ENCODE measurements at regions not wholly inside any gene's neighbourhood (a gene's known extent, or its start where the extent isn't known, plus 50 kb on each side); places are given as distances from the start of the nearest gene placed in this dataset.
A peak's percentile ranks its signal among the peaks of the same experiment; 100 is the strongest.

- Histone ChIP-seq H3K9me3 (no peaks in the 10 kb centered on the region), H3K27me3 (peaks cover 0 to 3% (median 0%) of the 10 kb centered on the region in 9 donors), H3K4me3 (no peak overlapping the region), H3K27ac (no peak overlapping the region), H3K4me1 (no peaks in the 10 kb centered on the region), H3K36me3 (no peaks in the 10 kb centered on the region)
- no peak for TF ChIP-seq POLR2A (IDR thresholded peaks at IDR 0.05)
- TF ChIP-seq CTCF (IDR thresholded peaks at IDR 0.05): no peak
- intact Hi-C loops (cut with DNase I): no loop called here
- ATAC-seq (no peak), DNase-seq (no peak)
- WGBS, 4 donors: 47 to 95% (median 91%) methylated on average over 1 of the region's 1 CpG
Measured at GRCh38 chr10:63013755-63014154, 119.4 kb upstream of the NRBF2 start.

DNA sequence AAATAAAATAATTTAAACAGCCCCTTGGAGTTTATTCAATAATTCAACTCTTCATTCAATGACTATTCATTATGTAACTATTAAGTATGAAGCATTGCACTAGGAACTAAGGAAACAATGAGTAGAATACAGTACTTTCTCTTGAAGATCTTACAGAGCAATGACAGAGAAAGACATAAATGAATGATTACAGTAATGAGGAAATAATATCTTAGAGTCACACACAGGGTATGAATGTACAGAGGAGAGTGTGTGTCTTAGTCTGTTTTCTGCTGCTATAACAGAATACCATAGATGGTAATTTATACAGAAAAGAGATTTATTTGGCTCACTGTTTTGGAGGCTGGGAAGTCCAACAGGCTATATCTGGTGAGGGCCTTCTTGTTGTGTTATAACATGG, 120.5 kb upstream of the NRBF2 start:
- Histone ChIP-seq H3K36me3 (no peaks in the 10 kb centered on the region), H3K27me3 (peaks cover 0 to 3% (median 0%) of the 10 kb centered on the region in 9 donors), H3K27ac (no peak overlapping the region), H3K4me3 (no peak overlapping the region), H3K4me1 (no peaks in the 10 kb centered on the region), H3K9me3 (no peaks in the 10 kb centered on the region)
- intact Hi-C loops (cut with DNase I): no loop called here
- ATAC-seq (no peak), DNase-seq (no peak)
- no peak for TF ChIP-seq CTCF (IDR thresholded peaks at IDR 0.05)
- no peak for TF ChIP-seq POLR2A (IDR thresholded peaks at IDR 0.05)

- Histone ChIP-seq H3K4me3 (no peak overlapping the region), H3K27ac (no peak overlapping the region), H3K27me3 (peaks cover 0 to 11% (median 0%) of the 10 kb centered on the region in 9 donors), H3K4me1 (no peaks in the 10 kb centered on the region), H3K9me3 (no peaks in the 10 kb centered on the region), H3K36me3 (no peaks in the 10 kb centered on the region)
- no peak for DNase-seq
- no peak for ATAC-seq
- 89 to 100% (median 90%) methylated on average over 1 of the region's 1 CpG for WGBS, 4 donors
- TF ChIP-seq POLR2A (IDR thresholded peaks at IDR 0.05) (no peak), CTCF (IDR thresholded peaks at IDR 0.05) (no peak)
- intact Hi-C loops (cut with DNase I): no loop called here
Measured at GRCh38 chr10:63010203-63010602, 122.9 kb upstream of the NRBF2 start.

DNA sequence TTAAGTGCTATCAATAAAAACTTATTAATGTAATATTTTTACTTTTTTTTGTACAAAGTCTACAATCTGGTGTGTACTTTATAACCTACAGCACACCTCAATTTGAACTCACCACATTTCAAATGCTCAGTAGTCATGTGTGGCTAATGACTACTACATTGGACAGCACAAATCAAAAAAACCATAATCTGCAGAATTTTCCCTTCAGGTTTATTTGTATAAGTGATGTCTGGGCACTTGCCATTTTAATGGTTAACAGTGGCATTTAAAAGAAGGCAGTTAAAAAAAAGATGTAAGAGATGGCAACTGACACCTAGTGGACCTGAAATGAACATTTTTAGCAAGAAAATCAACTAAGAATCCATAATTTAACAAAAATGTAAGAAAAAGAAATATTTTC, 124.6 kb upstream of the NRBF2 start:
- H3K4me1 ChIP-seq: no peaks in the 10 kb centered on the region
- no peak for DNase-seq
- H3K4me3 ChIP-seq: no peak overlapping the region
- TF ChIP-seq CTCF (IDR thresholded peaks at IDR 0.05) (peak in 1 of 12 donors; percentile 7), POLR2A (IDR thresholded peaks at IDR 0.05) (no peak)
- H3K36me3 ChIP-seq: no peaks in the 10 kb centered on the region
- ATAC-seq: no peak
- H3K9me3 ChIP-seq: no peaks in the 10 kb centered on the region
- no peak overlapping the region for H3K27ac ChIP-seq
- peaks cover 0 to 11% (median 0%) of the 10 kb centered on the region in 9 donors for H3K27me3 ChIP-seq
- intact Hi-C loops (cut with DNase I): loop anchor here in 5 of 10 donors (10.0 kb wide), 2 partner anchors 146 to 394 kb away; no protein-coding TSS in a partner anchor
